DMS53 treated with DMSO at 0.1 percent for 48 hours (cell line): ENCODE measurements at regions not wholly inside any gene's neighbourhood (a gene's known extent, or its start where the extent isn't known, plus 50 kb on each side); places are given as distances from the start of the nearest gene placed in this dataset.
"Not testable (repeated sequence)": the region's sequence is repeated elsewhere in the genome, so short reads cannot be mapped to it uniquely, and the experiment has no call there.

Experiments used
- DNase-seq: peaks from one replicate; lab custom pipeline; 2025; ENCODE audit not compliant: unreplicated experiment; lab: John Stamatoyannopoulos, UW

DNA sequence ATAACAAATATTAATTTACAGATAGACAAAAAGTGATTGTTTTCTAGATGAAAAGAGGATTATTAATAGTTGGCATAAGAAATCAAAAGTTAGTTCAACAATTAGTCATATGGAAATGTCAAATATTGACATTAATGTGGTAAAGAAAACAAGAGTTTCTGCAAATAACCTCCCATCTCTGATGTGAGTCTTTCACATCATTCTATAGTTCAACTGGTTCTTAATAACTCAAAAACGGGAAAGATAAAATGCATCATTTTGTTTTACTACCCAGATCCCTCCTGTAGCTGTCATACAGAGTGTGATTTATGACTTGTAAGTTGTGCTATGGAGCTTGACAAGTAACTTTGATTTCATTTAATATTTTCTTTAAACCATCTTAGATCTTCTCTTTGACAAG, 594.8 kb downstream of the ZWINT start:
- no peak for DNase-seq

DNA sequence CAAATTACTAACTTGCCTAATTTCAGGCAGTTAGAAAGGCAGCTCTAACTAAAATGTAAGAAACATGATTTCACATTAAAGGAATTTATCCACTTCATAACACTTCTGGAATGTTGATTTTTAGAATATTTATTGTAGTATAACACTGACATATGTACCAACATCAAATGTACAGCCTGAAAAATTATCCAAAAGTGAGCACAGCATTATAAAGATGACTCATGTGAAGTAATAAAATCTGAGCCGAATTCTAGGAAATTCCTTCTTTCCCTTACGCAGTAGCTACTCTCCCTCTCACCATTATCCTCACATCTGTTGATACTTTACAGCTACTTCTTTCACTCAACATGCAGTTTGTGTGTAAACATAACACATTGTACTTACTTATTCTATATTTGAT, 610.6 kb downstream of the ZWINT start:
- no peak for DNase-seq

DNA sequence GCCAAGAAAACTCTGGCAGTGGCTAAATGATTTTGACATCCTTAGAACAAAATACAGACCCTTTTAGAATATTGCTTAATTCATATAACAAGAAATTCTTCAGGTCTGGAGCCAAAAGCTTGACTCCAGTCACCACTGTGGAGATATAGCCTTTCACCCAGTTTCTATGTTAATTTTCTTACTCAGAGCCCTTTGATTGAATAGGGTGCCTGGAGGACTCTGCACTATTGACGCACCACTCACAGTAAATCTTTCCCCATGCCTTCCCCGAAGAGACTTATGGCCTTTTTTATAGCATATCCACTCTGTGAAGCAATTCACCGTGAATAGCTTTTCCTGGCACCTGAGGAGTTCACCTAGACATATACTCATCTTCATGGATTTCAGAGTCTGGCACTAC, 613.8 kb downstream of the ZWINT start:
- DNase-seq, result no peak

DNA sequence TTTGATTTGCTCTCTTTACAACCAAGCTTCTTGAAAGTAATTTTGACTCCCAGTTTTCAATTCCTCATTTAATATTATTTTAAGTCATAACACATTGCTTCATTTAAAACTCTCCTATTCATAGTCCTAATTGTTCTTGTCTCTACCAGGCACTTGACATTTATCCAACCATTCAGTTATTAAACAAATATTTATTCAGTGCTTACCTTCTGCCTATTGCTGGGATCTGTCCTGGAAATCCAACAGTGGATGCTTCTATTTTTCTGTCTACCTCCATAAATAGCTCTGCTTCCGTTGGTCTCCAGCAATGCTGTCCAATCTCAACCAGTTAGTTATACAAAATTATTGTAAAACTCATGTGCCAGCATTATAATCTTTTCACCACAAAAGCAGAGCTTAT, 615.1 kb downstream of the ZWINT start:
- peak; percentile 77 for DNase-seq

DNA sequence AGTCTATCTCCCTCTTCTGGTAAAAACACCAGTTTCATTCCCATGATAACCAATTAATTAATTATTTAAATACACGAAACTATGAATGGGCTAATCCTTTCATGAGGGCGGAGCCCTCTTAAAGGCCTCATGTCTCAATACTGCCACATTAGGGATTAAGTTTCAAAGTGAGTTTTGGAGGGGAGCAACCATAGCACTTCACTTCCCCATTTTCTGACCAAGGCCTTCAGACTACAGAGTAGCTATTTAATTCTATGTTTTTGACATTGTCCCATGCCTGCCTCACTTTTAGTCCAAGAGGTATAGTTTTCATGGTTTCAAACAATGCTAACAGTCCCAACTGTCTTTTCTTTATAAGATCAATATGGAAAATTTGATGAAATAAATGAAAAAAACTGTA, 618.6 kb downstream of the ZWINT start:
- no peak for DNase-seq

DNA sequence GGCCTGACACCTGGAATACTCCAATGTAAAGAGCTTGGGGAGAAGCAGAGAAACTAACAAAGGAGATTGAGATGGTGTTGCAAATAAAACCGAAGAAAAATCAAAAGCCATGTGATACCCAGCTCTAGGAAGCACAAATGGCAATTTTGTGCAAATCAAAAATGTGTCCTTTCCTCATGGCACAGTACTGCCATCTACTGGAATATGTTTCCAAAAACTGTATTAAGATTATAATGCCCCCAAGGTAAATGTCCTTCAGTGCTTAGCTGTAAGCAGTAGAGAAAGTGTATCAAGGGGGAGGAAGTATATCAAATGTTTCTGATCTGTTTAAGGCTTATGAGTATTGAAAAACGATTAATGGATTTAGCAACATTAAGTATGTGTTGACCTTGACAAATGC, 620.3 kb downstream of the ZWINT start:
- peak; percentile 42 for DNase-seq

DNA sequence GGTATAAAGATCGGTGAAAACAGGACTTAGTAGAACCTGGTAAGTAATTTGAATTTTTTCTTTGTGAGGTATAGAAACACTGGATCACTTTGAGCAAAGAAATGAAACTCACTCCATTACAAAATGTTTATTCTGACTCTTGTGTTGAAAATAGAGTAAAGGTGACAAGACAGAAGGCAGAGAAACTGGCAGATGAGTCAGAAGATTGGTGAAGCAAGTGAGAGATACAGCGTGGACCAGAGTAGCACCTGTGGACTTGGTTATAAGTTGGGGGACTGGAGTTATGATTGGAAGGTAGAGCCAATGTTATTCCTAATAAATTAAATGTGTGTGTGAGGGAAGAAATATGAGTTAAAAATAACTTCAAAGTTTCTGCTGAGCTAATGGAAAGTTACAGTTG, 620.9 kb downstream of the ZWINT start:
- DNase-seq, result no peak

DNA sequence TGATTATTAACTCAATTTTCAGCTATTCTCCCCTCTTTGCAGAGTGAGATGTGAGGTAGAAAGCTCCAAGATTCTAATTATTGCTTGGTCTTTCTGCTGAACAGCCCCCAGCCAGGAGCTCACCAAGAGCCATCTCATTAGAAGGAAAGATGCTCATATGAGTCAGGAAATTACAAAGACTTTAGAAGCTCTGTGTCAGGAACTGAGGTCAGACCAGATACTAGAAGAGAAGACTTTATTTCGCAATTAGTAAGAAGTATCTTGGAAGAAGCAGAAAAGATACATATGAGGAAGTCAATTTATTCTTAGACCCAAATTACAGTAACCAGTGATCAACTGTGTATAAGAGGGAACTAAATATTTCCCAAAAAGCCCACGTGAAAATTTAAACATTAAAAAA, 626.9 kb downstream of the ZWINT start:
- no peak for DNase-seq

DNA sequence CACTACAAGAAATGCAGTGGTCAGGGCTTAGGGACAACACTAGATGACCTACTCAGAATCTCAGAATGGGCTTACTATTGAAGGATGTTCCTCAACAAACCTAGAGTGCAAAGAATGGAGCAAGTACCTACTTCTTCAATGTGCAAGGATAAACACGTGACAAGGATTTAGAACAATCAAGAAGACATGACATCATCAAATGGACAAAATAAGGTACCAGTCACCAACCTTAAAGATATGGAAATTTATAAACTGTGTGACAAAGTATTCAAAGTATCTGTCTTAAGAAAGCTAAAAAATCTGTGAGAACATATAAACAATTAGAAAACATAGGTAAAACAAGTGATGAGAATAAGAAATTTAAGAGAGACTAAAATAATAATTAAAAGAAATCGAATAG, 656.1 kb downstream of the ZWINT start:
- no peak for DNase-seq

DNA sequence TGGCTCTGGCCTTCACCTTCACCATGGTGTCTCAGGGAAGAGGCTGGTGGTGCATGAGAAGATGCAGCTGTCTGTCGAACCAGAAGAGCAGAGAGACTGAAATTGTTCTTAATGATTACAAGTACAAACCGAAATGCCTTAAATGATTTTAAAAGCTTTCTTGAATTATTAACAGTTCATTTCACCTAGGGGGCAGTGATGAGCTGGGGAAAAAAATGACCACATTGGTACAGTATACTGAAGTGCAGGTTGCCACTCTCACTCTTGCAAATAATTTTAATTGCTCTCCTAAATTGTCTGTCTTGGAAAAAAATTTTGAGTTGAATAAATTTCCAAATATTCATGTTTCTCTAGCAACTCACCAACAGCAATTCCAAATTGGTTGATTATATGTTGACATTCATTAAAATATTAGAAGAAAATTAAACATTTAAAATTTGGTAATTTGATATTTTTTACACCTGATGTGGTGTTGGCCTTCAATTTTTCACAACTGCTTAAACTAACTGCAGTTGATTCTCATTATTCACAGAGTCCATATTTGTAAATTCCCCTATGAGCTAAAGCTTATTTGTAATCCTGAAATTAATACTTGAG, 692.6 kb downstream of the ZWINT start:
- peak; percentile 17 for DNase-seq

DNA sequence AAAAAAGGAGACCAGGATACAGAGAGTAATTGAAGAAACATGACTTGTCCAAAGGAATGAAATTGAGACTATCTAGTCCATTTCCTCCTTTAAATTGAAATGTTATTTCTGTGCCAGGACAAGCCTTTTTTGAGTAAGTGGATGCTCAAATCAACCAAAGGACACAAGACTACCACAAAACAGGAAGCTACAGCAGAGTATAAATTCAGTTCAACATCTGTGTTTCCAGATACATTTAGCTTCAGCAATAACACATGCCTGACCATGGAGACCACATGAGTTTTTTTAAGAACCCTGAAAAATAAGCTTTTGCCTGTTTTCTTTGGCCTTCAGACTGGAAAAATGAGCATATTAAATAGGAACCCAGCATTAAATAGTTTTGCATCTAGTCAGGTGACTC, 707.5 kb downstream of the ZWINT start:
- DNase-seq, result no peak

DNA sequence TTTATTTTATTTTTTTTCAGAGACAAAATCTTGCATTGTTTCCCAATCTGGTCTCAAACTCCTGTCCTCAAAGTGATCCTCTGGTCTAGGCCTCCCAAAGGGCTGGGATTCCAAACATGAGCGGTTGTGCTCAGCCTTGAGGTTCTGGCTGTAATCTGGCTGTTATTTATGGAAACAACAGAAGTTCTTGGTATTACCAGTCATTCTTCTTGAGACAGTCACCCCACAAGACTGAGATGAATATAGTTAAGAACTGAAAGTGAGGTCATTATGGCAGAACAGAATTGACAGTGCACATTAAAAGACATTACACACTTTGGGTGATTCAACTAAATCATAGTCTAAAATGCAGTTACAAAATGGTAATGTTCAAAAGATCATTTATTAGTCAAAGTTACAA, 719.5 kb downstream of the ZWINT start:
- no peak for DNase-seq

DNA sequence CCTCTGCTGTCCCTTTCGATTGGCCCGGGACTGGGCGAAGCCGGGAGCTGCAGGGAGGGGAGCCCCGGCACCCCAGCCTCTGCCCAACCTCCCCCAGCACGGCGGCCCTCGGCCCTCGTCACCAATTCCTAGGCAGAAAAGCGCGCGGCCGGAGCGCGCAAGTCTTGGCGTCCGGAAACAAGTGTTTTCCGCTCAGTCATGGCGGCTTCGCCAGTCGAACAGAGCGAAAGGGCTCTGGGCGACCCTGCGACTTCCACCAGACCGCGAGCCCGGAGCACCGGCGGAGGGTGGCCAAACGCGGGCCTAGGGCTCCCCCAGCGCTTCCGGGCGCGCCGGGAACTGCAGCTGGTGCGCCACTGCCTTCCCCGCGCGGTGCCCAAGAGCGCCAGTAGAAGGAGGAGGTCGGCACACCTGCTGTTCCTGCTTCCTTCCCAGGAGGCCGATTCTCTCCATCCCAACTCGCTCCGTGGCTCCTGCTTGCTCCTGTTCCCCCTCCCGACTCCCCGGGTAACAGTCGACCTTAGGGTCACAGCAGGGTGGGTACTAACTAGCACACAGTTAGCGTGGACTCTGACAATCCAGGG, 729.9 kb downstream of the ZWINT start:
- peak; percentile 88 for DNase-seq

DNA sequence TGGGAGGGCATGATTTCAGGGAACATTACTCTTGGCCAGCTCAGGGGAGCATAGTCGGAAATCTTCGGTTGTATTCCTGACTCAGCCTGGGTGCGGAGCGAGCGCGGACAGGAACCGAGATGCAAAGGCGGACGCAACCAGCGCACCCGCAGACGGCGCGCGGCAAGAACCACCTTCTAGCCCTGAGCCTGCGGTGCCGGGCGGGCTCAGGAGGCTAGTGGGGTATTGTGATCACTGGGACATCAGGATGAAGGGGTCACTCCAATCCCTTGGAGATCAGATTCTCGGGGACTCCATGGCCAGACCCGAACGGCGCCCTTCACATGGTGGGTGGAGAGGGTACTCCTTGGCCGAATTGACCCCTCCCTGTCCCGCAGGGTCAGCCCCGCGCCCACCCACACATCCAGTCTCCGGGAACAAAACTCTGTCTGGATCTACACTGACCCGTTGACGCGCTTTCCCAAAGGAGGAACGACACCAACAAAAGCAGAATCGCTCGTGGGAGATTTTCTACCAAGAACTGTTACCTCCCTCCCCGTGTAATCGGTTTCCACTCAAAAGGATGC, 730.5 kb downstream of the ZWINT start:
- peak; percentile 49 for DNase-seq

DNA sequence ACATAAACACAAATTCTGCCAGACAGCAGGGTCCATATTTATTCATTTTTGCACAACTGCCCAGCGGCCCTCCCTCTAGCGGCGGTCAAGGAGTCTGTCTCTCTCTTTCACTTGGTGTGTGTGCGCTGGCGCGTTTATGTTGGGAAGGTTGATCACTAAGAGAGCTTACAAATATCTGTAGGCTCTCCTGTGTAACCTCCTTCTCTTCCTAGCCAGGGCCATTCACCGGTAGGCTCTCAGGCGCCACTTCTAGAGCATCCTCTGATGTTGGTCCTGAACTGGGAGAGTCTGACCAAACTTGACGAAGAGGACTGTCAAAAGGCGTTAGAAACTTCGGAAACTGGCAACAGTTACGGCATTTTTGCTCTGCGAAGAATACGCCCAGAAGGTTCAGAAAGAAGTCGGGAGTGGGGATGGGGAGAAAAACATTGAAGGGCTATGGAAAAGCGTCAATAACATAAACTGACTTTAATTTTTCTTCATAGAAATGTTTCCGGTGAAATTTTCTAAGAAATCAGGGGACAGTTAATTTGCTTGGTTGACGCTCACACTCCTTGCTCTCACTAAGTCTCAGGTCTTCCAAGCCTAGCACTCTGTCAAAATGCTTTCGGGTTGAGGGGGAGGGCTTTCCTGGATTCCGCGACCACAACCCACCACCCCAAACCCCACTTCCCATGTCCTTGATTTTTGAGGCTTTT, 731.1 kb downstream of the ZWINT start:
- peak; percentile 82 for DNase-seq

DNA sequence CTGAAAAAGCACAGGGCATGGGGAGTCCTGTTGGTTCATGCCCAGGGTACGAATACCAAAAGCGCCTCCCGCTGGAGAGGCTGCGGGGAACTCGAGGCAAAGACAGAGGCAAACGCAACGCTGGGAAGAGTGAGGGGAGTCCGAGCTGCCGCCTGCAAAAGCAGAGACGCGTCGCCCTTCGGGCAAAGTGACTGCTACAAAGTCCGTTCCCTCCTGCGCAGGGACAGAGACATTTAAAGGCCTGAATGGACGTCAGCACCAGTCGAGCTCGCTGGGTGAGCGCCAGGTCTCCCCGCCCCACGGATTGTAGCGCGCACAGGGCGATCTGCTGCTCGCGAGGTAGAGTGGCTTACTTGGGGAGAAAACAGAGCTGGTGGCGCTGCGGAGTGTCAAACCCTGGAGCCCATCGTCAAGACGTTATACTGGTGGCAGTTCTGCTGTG, 732.8 kb downstream of the ZWINT start:
- DNase-seq, result peak; percentile 63

DNA sequence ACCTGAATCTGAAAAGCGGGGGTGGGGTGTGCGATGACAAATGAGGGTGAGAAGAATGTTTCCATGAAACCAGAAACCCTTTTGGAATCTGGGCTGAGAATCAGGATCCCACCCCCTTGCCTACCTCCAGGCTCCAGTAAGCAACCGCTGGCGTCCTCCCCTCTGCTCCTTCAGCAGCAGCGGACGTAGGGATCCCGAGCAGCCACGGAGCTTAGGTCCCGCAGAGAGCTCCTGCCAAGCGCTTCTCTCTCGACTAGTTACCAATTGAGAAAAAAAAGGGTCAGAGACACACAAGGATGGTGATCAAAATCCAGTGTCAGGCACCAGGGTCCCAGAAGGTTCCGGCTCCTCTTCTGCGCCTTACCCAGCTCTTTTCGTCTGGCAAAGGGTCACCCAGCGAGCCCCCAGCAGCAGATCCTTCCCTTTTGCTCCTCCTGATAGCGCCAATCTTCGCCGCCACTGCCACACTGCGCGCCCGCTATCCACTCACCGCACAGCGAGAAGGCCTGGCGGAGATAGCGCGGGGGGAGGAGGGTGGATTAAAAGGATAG, 733.5 kb downstream of the ZWINT start:
- DNase-seq, result peak; percentile 20

DNA sequence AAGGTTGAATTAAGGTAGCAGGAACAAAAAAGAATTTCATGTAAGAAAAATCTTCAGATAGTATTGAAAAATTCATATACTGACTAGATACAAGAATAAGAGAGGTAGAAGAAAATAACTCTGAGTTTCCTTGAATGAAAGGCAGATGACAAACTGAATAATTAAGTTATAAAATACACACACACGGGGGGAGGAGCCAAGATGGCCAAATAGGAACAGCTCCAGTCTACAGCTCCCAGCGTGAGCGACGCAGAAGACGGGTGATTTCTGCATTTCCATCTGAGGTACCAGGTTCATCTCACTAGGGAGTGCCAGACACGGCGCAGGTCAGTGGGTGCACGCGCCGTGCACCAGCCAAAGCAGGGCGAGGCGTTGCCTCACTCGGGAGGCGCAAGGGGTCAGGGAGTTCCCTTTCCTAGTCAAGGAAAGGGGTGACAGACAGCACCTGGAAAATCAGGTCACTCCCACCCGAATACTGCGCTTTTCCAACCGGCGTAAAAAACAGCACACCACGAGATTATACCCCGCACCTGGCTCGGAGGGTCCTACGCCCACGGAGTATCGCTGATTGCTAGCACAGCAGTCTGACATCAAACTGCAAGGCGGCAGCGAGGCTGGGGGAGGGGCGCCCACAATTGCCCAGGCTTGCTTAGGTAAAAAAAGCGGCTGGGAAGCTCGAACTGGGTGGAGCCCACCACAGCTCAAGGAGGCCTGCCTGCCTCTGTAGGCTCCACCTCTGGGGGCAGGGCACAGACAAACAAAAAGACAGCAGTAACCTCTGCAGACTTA, 759.2 kb downstream of the ZWINT start:
- peak; percentile 10 for DNase-seq

DNA sequence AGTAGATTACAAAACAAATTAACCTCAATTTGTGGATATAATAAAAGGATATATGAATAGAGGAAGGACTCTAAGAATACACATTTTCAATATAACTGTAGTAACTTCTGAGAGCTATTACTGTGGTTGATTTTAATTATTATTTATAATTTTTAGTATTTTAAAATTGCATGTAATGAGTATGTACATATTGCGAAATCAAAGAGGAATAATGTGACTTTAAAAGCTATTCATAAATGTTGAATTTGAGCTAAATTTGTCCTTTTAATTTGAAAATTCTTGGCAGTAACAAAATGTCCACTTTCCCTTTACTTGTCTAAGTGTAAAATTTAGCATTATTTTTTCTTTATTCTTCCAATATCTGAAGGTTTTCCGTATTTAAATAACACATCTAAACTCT, 750.6 kb upstream of the PCDH15 start:
- no peak for DNase-seq

DNA sequence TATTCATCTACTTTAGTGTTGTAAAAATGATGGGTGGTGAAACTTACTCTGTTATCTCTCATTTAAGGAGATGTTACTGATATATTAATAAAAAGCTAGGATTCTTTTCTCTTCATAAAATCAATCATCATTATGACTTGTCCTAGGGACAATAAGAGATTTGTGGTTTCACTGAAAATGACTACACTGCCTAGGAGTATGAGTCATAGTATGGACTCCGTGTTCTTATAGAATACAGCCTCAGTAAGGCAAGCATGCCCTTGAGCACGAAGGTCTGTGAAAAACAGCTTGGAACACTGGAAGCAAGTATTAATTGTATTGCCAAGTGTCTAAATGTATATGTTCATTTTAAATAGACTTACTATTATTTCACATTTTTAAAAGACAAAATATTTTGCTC, 749.2 kb upstream of the PCDH15 start:
- DNase-seq, result no peak

DNA sequence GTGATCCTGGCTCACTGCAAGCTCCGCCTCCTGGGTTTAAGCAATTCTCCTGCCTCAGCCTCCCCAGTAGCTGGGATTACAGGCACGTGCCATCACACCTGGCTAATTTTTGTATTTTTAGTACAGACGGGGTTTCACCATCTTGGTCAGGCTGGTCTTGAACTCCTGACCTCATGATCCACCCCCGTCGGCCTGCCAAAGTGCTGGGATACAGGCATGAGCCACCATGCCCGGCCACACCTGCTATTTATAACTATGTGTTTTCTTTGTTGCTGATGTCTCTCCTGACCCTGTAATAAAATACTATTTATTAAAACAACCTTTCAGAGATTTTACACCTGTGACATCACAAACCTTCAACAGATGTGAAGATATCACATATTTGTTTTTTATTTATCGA, 736.5 kb upstream of the PCDH15 start:
- not testable (repeated sequence) for DNase-seq
